Ascending aorta (tissue), 2 donors: ENCODE measurements at regions not wholly inside any gene's neighbourhood (a gene's known extent, or its start where the extent isn't known, plus 50 kb on each side); places are given as distances from the start of the nearest gene placed in this dataset.

ENCODE experiments used
- DNase-seq, 2 donors: peaks; one replicate each; pipeline ENCODE4 v3.0.0-alpha.2; 2019; ENCODE audit warnings: low spot score in 2 of 2
- H3K27ac ChIP-seq, 2 donors: fragments of 200-600 bp; sonication (generic); one replicate each; pipeline ENCODE4 v1.5.1; 2016 to 2017; ENCODE audit warnings: mild to moderate bottlenecking in 1 of 2
- H3K27me3 ChIP-seq: fragments of 200-600 bp; sonication (generic); one replicate; pipeline ENCODE4 v1.5.1; 2017
- H3K36me3 ChIP-seq, 2 donors: fragments of 200-600 bp; sonication (generic); one replicate each; pipeline ENCODE4 v1.5.1; 2016
- H3K4me1 ChIP-seq, 2 donors: fragments of 200-600 bp; sonication (generic); one replicate each; pipeline ENCODE4 v1.5.1; 2016 to 2017; ENCODE audit warnings: mild to moderate bottlenecking in 1 of 2
- H3K4me3 ChIP-seq, 2 donors: fragments of 200-600 bp; sonication (generic); one replicate each; pipeline ENCODE4 v1.5.1; 2016 to 2017; ENCODE audit warnings: mild to moderate bottlenecking in 1 of 2
- H3K9me3 ChIP-seq, 2 donors: fragments of 200-600 bp; sonication (generic); one replicate each; pipeline ENCODE4 v1.5.1; 2016
- CTCF ChIP-seq, 3 experiments: fragments of 200-600 bp in 2 of 3; fragments of 450-650 bp in 1 of 3; sonication (generic) in 2 of 3; IDR thresholded peaks; one replicate each; pipeline ENCODE4 v1.5.1; 2016 to 2019; ENCODE audit warnings: antibody characterized with exemption in 3 of 3, mild to moderate bottlenecking in 1 of 3, moderate library complexity in 1 of 3
- intact Hi-C: fragments of 100-400 bp; cut with DNase I; formaldehyde crosslinking; loops from one replicate; pipeline ENCODE4 v1.15.1; 2023

- no peak for DNase-seq
- no peak overlapping the region for H3K4me3 ChIP-seq
- no peaks in the 10 kb centered on the region for H3K9me3 ChIP-seq
- intact Hi-C loops: no loop called here
- H3K27ac ChIP-seq: no peak overlapping the region
- TF ChIP-seq CTCF (IDR thresholded peaks at IDR 0.05): no peak
- H3K36me3 ChIP-seq: no peaks in the 10 kb centered on the region
- no peaks in the 10 kb centered on the region for H3K4me1 ChIP-seq
- H3K27me3 ChIP-seq: no peaks in the 10 kb centered on the region
These were observed 1339.7 kb upstream of the CDH6 start for GRCh38 chr5:29853711-29854220.

GRCh38 chr5:29852329-29852728, 1341.2 kb upstream of the CDH6 start:
- H3K4me1 ChIP-seq: no peaks in the 10 kb centered on the region
- H3K27ac ChIP-seq: no peak overlapping the region
- no peak for DNase-seq
- no peaks in the 10 kb centered on the region for H3K9me3 ChIP-seq
- no peak overlapping the region for H3K4me3 ChIP-seq
- intact Hi-C loops: no loop called here
- no peak for TF ChIP-seq CTCF (IDR thresholded peaks at IDR 0.05)
- no peaks in the 10 kb centered on the region for H3K36me3 ChIP-seq
- H3K27me3 ChIP-seq: no peaks in the 10 kb centered on the region

GRCh38 chr5:29845206-29845605, 1348.3 kb upstream of the CDH6 start:
- H3K4me3 ChIP-seq: no peak overlapping the region
- no peak for DNase-seq
- H3K4me1 ChIP-seq: no peaks in the 10 kb centered on the region
- intact Hi-C loops: no loop called here
- no peaks in the 10 kb centered on the region for H3K36me3 ChIP-seq
- TF ChIP-seq CTCF (IDR thresholded peaks at IDR 0.05): no peak
- no peak overlapping the region for H3K27ac ChIP-seq
- no peaks in the 10 kb centered on the region for H3K9me3 ChIP-seq
- no peaks in the 10 kb centered on the region for H3K27me3 ChIP-seq

GRCh38 chr5:29833394-29833793, 1360.1 kb upstream of the CDH6 start:
- intact Hi-C loops: no loop called here
- no peak for TF ChIP-seq CTCF (IDR thresholded peaks at IDR 0.05)
- no peaks in the 10 kb centered on the region for H3K27me3 ChIP-seq
- no peaks in the 10 kb centered on the region for H3K9me3 ChIP-seq
- no peak overlapping the region for H3K4me3 ChIP-seq
- DNase-seq: no peak
- no peaks in the 10 kb centered on the region for H3K4me1 ChIP-seq
- H3K27ac ChIP-seq: no peak overlapping the region
- no peaks in the 10 kb centered on the region for H3K36me3 ChIP-seq

GRCh38 chr5:29822521-29822920, 1371.0 kb upstream of the CDH6 start:
- no peak for TF ChIP-seq CTCF (IDR thresholded peaks at IDR 0.05)
- Histone ChIP-seq H3K36me3 (no peaks in the 10 kb centered on the region), H3K27ac (no peak overlapping the region), H3K4me3 (no peak overlapping the region), H3K4me1 (no peaks in the 10 kb centered on the region), H3K9me3 (no peaks in the 10 kb centered on the region), H3K27me3 (no peaks in the 10 kb centered on the region)
- no peak for DNase-seq
- intact Hi-C loops: no loop called here
